ENCODE measurements at regions not wholly inside any gene's neighbourhood (a gene's known extent, or its start where the extent isn't known, plus 50 kb on each side); places are given as distances from the start of the nearest gene placed in this dataset.

DNA sequence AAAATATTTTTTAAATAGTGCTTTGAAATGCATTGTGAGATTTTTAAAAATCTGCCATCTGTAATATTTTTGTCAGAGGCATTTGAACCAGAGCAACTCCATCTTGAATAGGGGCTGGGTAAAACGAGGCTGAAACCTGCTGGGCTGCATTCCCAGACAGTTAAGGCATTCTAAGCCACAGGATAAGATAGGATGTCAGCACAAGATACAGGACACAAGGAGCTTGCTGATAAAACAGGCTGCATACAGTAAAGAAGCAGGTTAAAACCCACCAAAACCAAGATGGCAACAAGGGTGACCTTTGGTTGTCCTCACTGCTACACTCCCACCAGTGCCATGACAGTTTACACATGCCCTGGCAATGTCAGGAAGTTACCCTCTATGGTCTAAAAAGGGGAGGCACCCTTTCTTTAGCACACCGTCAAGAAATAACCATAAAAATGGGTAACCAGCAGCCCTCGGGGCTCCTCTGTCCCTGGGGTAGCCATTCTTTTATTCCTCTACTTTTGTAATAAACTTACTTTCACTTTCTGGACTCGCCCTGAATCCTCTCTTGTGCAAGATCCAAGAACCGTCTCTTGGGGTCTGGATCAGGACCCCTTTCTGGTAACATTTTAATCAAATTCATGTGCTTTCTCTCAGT lies 273.7 kb downstream of the SEMA3D start:
- TF ChIP-seq, protein P1, sequence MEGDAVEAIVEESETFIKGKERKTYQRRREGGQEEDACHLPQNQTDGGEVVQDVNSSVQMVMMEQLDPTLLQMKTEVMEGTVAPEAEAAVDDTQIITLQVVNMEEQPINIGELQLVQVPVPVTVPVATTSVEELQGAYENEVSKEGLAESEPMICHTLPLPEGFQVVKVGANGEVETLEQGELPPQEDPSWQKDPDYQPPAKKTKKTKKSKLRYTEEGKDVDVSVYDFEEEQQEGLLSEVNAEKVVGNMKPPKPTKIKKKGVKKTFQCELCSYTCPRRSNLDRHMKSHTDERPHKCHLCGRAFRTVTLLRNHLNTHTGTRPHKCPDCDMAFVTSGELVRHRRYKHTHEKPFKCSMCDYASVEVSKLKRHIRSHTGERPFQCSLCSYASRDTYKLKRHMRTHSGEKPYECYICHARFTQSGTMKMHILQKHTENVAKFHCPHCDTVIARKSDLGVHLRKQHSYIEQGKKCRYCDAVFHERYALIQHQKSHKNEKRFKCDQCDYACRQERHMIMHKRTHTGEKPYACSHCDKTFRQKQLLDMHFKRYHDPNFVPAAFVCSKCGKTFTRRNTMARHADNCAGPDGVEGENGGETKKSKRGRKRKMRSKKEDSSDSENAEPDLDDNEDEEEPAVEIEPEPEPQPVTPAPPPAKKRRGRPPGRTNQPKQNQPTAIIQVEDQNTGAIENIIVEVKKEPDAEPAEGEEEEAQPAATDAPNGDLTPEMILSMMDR (conservative IDR thresholded peaks at IDR 0.05; ENCODE audit: low read depth in 2 of 2), result no peak
- TF ChIP-seq EZH2phosphoT487 (IDR thresholded peaks at IDR 0.05; ENCODE audit: unreplicated experiment) (no peak), EZH2 (IDR thresholded peaks at IDR 0.05; ENCODE audit: low read depth, unreplicated experiment) (no peak), ZNF114 (CRISPR knock-in tag; IDR thresholded peaks at IDR 0.05) (peak; percentile 55; the same call in 1 of the 2 replicates), POLR2AphosphoS5 (IDR thresholded peaks at IDR 0.05; ENCODE audit: low read depth) (no peak), ZNF331 (CRISPR knock-in tag; IDR thresholded peaks at IDR 0.05; ENCODE audit: low read depth) (peak; percentile 52), NANOG (IDR thresholded peaks at IDR 0.05; ENCODE audit: borderline replicate concordance) (no peak)
- TF ChIP-seq, protein P2, sequence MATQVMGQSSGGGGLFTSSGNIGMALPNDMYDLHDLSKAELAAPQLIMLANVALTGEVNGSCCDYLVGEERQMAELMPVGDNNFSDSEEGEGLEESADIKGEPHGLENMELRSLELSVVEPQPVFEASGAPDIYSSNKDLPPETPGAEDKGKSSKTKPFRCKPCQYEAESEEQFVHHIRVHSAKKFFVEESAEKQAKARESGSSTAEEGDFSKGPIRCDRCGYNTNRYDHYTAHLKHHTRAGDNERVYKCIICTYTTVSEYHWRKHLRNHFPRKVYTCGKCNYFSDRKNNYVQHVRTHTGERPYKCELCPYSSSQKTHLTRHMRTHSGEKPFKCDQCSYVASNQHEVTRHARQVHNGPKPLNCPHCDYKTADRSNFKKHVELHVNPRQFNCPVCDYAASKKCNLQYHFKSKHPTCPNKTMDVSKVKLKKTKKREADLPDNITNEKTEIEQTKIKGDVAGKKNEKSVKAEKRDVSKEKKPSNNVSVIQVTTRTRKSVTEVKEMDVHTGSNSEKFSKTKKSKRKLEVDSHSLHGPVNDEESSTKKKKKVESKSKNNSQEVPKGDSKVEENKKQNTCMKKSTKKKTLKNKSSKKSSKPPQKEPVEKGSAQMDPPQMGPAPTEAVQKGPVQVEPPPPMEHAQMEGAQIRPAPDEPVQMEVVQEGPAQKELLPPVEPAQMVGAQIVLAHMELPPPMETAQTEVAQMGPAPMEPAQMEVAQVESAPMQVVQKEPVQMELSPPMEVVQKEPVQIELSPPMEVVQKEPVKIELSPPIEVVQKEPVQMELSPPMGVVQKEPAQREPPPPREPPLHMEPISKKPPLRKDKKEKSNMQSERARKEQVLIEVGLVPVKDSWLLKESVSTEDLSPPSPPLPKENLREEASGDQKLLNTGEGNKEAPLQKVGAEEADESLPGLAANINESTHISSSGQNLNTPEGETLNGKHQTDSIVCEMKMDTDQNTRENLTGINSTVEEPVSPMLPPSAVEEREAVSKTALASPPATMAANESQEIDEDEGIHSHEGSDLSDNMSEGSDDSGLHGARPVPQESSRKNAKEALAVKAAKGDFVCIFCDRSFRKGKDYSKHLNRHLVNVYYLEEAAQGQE (IDR thresholded peaks at IDR 0.05; ENCODE audit: unreplicated experiment), result no peak

All from GM23338 (cell line).